Left ventricle myocardium inferior (tissue), 1 donor: ENCODE measurements at regions not wholly inside any gene's neighbourhood (a gene's known extent, or its start where the extent isn't known, plus 50 kb on each side); places are given as distances from the start of the nearest gene placed in this dataset.
"Not testable (repeated sequence)": the region's sequence is repeated elsewhere in the genome, so short reads cannot be mapped to it uniquely, and the experiment has no call there.

Experiments used
- DNase-seq: peaks from one replicate; pipeline ENCODE4 v3.0.0-alpha.2; 2020
- H3K27ac ChIP-seq: fragments of 200-600 bp; replicated peaks from 2 replicates; pipeline ENCODE4 v1.8.0; 2021
- H3K27me3 ChIP-seq: fragments of 200-600 bp; 2 replicates; pipeline ENCODE4 v1.8.0; 2021; ENCODE audit warnings: low read depth
- H3K36me3 ChIP-seq: fragments of 200-600 bp; 2 replicates; pipeline ENCODE4 v1.8.0; 2021
- H3K4me1 ChIP-seq: fragments of 200-600 bp; 2 replicates; pipeline ENCODE4 v1.8.0; 2021
- H3K4me3 ChIP-seq: fragments of 200-600 bp; 2 replicates; pipeline ENCODE4 v1.8.0; 2021; ENCODE audit warnings: mild to moderate bottlenecking, moderate library complexity
- H3K9me3 ChIP-seq: fragments of 200-600 bp; replicated peaks from 2 replicates; pipeline ENCODE4 v1.8.0; 2021
- intact Hi-C: fragments of 100-400 bp; cut with micrococcal nuclease; formaldehyde crosslinking; loops from one replicate; pipeline ENCODE4 v1.11.0; 2022
- TF ChIP-seq, protein P1 (sequence below): fragments of 200-600 bp; IDR thresholded peaks from 2 replicates; pipeline ENCODE4 v1.8.0; 2021; ENCODE audit warnings: antibody characterized with exemption, mild to moderate bottlenecking, borderline replicate concordance
- donor health status: DM: no; HTN: yes; CAD: no; lungs with severe emphysema.

DNA sequence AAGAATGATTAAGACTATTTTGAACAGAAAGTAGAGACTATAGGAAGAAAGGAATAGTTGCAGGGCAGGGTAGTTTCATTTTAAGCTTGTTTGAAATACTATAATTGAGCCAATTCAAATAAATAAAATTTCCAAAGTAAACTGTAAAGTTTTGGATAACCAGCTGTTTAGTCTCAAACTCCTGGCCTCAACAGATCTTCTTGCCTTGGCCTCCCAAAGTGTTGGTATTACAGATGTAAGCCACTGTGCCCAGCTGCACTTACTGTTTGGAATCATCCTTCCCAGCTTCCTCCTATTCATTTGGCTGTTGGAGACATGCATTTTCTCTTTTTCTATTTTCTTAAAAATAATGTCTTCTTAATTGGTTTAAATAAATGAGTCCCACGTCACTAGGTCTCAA lies 231.0 kb downstream of the NNT start:
- TF ChIP-seq, protein P1, sequence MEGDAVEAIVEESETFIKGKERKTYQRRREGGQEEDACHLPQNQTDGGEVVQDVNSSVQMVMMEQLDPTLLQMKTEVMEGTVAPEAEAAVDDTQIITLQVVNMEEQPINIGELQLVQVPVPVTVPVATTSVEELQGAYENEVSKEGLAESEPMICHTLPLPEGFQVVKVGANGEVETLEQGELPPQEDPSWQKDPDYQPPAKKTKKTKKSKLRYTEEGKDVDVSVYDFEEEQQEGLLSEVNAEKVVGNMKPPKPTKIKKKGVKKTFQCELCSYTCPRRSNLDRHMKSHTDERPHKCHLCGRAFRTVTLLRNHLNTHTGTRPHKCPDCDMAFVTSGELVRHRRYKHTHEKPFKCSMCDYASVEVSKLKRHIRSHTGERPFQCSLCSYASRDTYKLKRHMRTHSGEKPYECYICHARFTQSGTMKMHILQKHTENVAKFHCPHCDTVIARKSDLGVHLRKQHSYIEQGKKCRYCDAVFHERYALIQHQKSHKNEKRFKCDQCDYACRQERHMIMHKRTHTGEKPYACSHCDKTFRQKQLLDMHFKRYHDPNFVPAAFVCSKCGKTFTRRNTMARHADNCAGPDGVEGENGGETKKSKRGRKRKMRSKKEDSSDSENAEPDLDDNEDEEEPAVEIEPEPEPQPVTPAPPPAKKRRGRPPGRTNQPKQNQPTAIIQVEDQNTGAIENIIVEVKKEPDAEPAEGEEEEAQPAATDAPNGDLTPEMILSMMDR = no peak
- H3K27me3 ChIP-seq = no peaks in the 10 kb centered on the region

DNA sequence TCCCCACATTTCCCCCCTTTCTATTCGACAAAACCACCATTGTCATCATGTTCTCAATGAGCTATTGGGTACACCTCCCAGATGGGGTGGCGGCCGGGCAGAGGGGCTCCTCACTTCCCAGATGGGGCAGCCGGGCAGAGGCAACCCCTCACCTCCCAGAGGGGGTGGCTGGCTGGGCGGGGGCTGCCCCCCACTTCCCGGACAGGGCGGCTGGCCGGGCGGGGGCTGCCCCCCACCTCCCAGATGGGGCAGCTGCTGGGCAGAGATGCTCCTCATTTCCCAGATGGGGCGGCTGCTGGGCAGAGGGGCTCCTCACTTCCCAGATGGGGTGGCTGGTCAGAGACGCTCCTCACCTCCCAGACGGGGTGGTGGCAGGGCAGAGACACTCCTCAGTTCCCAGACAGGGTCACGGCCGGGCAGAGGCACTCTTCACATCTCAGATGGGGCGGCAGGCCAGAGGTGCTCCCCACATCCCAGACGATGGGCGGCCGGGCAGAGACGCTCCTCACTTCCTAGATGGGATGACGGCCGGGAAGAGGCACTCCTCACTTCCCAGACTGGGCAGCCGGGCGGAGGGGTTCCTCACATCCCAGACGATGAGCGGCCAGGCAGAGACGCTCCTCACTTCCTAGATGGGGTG lies 221.5 kb downstream of the NNT start:
- H3K27me3 ChIP-seq, DNase-seq, H3K4me1 ChIP-seq, H3K36me3 ChIP-seq, H3K27ac ChIP-seq, intact Hi-C loops, H3K4me3 ChIP-seq: not testable (repeated sequence)
- peaks cover 34% of the 10 kb centered on the region for H3K9me3 ChIP-seq

More for the DNA sequence above, 231.0 kb downstream of the NNT start:
- intact Hi-C loops = no loop called here
- DNase-seq = no peak
- H3K27ac ChIP-seq = no peak overlapping the region
- H3K4me3 ChIP-seq = no peak overlapping the region
- H3K9me3 ChIP-seq = peaks cover 18% of the 10 kb centered on the region
- no peaks in the 10 kb centered on the region for H3K36me3 ChIP-seq
- no peaks in the 10 kb centered on the region for H3K4me1 ChIP-seq

DNA sequence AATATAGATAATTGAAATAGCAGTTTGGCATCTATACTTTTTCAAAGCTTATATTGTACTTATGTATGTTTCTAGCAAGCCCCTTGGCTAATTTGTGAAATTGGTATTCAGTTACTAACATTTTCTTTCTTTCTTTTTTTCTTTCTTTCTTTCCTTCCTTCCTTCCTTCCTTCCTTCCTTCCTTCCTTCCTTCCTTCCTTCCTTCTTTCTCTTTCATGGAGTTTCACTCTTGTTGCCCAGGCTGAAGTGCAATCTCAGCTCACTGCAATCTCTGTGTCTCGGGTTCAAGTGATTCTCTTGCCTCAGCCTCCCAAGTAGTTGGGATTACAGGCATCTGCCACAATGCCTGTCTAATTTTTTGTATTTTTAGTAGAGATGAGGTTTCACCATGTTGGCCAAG lies 215.4 kb downstream of the NNT start:
- H3K4me1 ChIP-seq, H3K36me3 ChIP-seq, H3K27me3 ChIP-seq, intact Hi-C loops, H3K27ac ChIP-seq, DNase-seq, H3K4me3 ChIP-seq: not testable (repeated sequence)
- peaks cover 55% of the 10 kb centered on the region for H3K9me3 ChIP-seq

DNA sequence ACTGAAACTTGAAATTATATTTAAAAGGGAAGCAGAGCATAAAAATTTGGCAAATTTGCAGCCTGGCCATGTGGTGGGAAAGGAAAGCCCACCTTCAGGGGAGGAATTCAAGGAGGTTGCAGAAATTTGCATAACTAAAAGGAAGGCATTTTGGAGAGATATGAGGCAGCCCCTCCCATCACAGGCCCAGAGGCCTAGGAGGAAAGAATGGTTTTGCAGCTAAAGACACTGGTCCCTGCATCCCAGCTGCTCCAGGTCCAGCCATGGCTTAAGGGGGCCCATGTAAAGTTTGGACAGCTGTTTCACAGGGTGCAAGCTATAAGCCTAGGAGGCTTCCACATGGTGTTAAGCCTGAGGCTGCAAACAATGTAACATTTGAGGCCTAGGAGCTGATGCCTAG lies 212.5 kb downstream of the NNT start:
- H3K27me3 ChIP-seq = no peaks in the 10 kb centered on the region
- no peaks in the 10 kb centered on the region for H3K4me1 ChIP-seq
- DNase-seq = no peak
- TF ChIP-seq, protein P1 = no peak
- no peak overlapping the region for H3K4me3 ChIP-seq
- H3K9me3 ChIP-seq = peaks cover 62% of the 10 kb centered on the region
- intact Hi-C loops = no loop called here
- no peaks in the 10 kb centered on the region for H3K36me3 ChIP-seq
- H3K27ac ChIP-seq = no peak overlapping the region

DNA sequence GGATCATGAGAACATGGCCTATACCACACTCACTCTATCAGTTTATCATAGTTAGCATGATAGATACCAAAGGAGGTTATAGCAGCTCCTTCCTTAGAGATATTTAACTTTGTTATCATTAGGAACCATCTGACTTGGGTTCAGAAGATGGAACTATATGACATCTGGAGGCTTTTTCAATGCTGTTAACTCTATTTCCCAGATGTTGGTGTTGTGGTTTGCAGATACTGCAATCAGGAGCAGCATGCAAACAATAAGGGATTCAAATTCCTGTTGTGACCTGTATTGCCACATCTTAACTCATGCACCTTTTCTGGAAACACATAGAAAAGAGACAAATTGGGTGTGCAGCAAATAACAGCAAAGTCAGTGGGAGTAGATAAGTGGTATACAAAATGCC lies 201.7 kb downstream of the NNT start:
- DNase-seq = no peak
- H3K4me1 ChIP-seq = no peaks in the 10 kb centered on the region
- peaks cover 9% of the 10 kb centered on the region for H3K9me3 ChIP-seq
- no peaks in the 10 kb centered on the region for H3K36me3 ChIP-seq
- no peak overlapping the region for H3K27ac ChIP-seq
- intact Hi-C loops = loop anchor here (5.0 kb wide), 1 partner anchor 453 kb away; no protein-coding TSS in a partner anchor
- TF ChIP-seq, protein P1 = no peak
- no peaks in the 10 kb centered on the region for H3K27me3 ChIP-seq
- H3K4me3 ChIP-seq = no peak overlapping the region

DNA sequence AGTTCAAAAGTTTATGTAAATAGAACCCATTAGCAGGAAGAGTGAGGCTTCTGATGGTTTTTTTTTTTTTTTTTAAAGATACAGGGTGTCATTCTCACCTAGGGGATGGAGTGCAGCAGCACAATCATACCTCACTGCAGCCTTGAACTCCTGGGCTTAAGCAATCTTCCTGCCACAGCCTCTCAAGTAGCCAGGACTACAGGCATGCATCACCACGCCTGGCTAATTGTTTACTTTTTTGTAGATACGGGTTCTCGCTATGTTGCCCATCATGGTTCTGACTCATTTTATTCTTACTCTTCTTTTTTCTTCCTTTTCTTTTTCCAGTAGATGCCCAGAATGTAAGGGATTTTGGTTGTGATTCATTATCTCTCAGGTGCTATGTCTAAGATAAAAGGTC lies 201.1 kb downstream of the NNT start:
- Histone ChIP-seq H3K4me3 (no peak overlapping the region), H3K9me3 (peaks cover 4% of the 10 kb centered on the region), H3K36me3 (no peaks in the 10 kb centered on the region), H3K27me3 (no peaks in the 10 kb centered on the region), H3K27ac (no peak overlapping the region), H3K4me1 (no peaks in the 10 kb centered on the region)
- TF ChIP-seq, protein P1 = no peak
- no peak for DNase-seq
- intact Hi-C loops = loop anchor here (5.0 kb wide), 1 partner anchor 453 kb away; no protein-coding TSS in a partner anchor
